ENCODE measurements at regions not wholly inside any gene's neighbourhood (a gene's known extent, or its start where the extent isn't known, plus 50 kb on each side); places are given as distances from the start of the nearest gene placed in this dataset.

- no peak for FAIRE-seq
- no peak for DNase-seq (ENCODE audit: low spot score in 2 of 2)
Measured at GRCh38 chr3:77837456-77838025, 797.6 kb downstream of the ROBO2 start.

DNA sequence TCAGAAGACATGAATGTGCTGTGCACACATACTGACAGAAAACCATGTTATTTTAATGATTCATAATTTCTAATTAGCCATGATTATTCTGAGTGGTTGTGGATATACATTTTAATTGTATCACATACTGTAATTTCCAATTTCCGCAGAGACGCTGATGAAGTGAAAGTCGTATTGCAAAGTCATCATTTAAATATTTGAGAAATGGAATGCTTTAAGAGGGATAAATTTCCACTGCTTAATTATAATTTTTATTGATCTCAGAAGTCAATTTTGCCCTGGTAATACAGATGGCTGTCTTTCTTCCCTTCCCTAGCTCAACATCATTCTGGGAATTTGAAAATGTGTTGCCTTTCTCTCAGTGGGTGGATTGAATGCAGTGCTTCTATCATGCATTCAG, 819.3 kb downstream of the ROBO2 start:
- FAIRE-seq = no peak
- no peak for DNase-seq (ENCODE audit: low spot score in 2 of 2)

DNA sequence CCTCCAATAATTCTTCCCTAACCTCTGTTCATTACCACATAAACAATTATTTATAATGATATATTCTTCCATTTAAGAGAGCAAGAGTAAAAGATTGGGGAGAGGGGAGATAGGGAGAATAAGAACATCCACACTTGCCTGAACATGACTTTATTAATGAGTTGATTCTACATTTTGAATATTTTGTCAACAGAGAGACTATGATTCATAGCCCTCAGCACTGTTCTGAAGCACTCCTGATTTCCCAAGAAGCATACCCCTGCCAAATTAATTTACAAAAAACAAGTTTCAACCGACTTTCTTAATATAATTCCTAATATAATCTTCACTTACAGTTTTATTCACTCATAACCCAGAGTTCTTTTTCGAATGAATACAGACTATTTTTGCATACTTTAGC, 828.8 kb downstream of the ROBO2 start:
- DNase-seq (ENCODE audit: low spot score in 2 of 2) = no peak
- no peak for FAIRE-seq

DNA sequence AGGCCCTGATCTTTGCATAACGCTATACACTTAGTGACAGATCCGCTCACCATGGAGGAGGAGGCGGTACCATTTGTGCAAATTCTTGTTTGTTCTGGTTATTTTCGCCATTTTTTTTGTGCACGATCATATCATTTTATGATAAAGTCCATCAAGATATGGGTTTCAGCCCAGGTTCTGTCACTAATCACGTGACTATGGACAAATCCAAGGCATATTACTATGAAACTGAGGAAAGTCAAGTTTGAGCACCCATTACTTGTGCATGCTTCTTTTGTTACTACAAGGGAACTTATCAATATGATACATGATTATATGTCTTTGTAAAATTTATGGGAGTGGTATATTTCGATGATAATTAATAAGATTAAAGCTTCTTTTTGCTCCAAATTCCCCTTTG, 829.5 kb downstream of the ROBO2 start:
- DNase-seq (ENCODE audit: low spot score in 2 of 2) = no peak
- no peak for FAIRE-seq

DNA sequence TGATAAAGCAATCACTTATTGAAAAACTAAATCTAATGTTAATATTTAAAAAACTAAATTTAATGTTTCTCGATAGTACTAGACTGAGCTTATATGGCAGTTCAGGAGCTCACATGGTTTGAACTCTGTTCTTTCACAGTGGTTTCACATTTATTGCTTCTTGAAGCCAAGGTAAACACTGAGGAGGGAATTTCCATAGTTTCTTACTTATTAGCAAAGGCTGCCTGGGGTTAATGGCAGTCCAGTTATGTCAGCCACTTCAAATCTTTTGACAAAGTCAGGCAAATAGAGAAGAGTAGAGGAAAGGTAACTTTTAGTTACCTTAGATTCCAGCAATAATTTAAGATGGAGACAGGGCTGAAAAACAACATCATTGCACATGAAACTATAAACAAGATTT, 831.5 kb downstream of the ROBO2 start:
- no peak for FAIRE-seq
- DNase-seq (ENCODE audit: low spot score in 2 of 2) = no peak

- FAIRE-seq = no peak
- peak in 1 of 2 donors; percentile 1 for DNase-seq (ENCODE audit: low spot score in 2 of 2)
Measured at GRCh38 chr3:77873598-77873997, 833.7 kb downstream of the ROBO2 start.

DNA sequence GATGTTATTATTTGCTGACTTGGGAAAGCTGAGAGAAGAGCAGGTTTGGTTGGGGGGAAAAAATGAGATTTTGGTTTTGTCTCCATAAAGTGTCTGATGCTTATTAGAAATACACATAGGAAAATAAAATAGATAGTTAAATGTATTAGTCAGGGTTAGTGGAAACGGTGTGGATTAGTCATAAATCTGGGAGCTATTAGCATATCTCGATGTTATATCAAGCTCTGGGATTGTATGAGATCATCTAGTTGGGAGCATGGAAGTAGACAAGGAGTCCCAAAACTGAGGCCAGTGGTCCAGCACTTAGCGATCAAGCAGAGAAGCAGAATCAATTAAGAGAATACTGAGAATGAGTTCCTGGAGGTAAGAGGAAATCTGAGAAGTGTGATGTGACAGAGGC, 845.5 kb downstream of the ROBO2 start:
- DNase-seq (ENCODE audit: low spot score in 2 of 2) = no peak
- FAIRE-seq = no peak

- DNase-seq (ENCODE audit: low spot score in 2 of 2) = no peak
- FAIRE-seq = no peak
Measured at GRCh38 chr3:77887611-77888010, 847.7 kb downstream of the ROBO2 start.

- no peak for FAIRE-seq
- no peak for DNase-seq (ENCODE audit: low spot score in 2 of 2)
Measured at GRCh38 chr3:77889616-77890015, 849.7 kb downstream of the ROBO2 start.

DNA sequence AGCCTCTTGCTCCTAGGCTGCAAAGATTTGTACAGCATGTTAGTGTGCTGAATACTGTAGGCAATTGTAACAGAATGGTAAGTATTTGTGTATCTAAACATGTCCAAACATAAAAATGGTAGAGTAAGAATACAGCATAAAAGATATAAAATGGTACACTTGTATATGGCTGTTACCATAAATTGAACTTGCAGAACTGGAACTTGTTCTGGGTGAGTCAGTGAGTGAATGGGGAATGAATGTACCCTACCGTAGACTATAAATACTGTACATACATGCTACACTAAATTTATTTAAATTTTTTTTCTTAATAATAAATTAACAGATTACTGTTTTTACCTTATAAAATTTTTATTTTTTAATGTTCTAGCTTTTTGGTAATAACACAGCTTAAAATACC, 858.7 kb downstream of the ROBO2 start:
- no peak for DNase-seq (ENCODE audit: low spot score in 2 of 2)
- peak; percentile 76 for FAIRE-seq

GRCh38 chr3:77902675-77903074, 862.8 kb downstream of the ROBO2 start:
- DNase-seq (ENCODE audit: low spot score in 2 of 2) (no peak), FAIRE-seq (no peak)

DNA sequence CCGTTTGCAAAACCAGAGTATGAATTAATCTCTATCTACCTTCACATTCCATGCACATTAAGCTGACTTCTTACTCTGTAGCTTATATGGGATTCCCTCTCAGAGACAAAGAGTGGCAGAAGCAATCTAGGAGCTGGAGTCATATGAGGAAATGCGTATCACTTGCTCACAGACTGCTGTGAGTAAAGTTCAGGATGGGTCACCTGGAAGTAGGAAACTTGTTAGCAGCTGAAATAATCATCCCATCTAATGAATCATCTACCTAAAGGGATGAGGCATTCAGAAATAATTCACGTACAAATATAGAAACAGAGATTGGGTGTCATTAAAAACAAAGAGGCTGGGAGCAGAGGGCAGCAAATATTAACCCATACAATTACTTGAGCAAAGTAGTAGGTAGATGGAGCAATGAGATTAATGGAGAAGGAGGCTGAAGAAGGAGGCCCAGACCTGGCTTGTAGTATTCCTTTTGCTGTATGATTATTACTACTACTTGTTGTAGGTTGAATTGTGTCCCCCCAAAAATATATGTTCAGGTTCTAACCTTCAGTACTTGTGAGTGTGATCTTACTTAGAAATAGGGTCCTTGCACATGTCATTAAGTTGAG, 866.3 kb downstream of the ROBO2 start:
- DNase-seq (ENCODE audit: low spot score in 2 of 2) (no peak), FAIRE-seq (no peak)

- DNase-seq (ENCODE audit: low spot score in 2 of 2) (no peak), FAIRE-seq (no peak)
Measured at GRCh38 chr3:77913524-77914174, 873.8 kb downstream of the ROBO2 start.

DNA sequence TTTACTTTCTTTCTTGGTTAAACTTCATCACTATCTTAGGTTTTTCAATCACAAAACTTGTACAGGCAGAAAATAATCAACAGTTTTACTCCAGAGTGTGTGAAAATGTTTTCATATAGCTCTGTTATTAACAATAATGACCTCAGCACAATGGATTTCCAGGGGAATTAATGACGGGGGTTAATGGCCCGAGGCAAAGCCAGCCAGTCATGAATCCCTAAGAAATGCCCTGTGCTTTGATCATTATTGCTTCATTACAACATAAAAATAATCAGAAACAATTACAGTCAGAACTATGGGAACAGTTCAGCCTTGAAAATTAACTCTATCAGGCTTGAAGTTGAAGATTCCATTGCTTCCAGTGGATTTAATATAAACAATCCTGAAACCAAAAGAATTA, 875.4 kb downstream of the ROBO2 start:
- FAIRE-seq (no peak), DNase-seq (ENCODE audit: low spot score in 2 of 2) (no peak)

- DNase-seq (ENCODE audit: low spot score in 2 of 2) (no peak), FAIRE-seq (no peak)
Measured at GRCh38 chr3:77917225-77917624, 877.3 kb downstream of the ROBO2 start.

GRCh38 chr3:77919244-77919643, 879.3 kb downstream of the ROBO2 start:
- DNase-seq (ENCODE audit: low spot score in 2 of 2) = no peak
- FAIRE-seq = no peak

- DNase-seq (ENCODE audit: low spot score in 2 of 2) (no peak), FAIRE-seq (no peak)
Measured at GRCh38 chr3:77931255-77932009, 891.5 kb downstream of the ROBO2 start.

- DNase-seq (ENCODE audit: low spot score in 2 of 2) = no peak
- FAIRE-seq = no peak
Measured at GRCh38 chr3:77932926-77933325, 893.0 kb downstream of the ROBO2 start.

DNA sequence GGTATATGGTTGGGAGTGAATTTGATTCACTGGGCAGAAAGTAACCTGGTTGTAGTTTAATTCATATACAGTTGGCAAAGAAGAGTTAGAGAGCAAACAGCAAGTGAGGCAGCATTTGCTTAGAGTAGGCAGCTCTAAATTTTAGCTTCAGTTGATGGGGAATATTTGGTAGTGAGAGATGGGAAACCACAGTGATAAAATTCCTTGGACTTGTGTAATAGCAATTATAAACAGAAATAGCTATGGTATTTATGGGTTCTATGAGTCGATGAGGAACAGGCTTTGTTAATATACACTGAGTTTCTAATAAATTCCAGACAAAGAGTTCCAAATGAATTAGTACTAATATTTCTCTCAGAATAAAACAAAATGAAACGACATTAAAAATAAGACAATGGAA, 894.0 kb downstream of the ROBO2 start:
- FAIRE-seq (no peak), DNase-seq (ENCODE audit: low spot score in 2 of 2) (no peak)

- FAIRE-seq = no peak
Measured at GRCh38 chr3:77935418-77935817, 895.5 kb downstream of the ROBO2 start.

GRCh38 chr3:77939726-77940125, 899.8 kb downstream of the ROBO2 start:
- DNase-seq (ENCODE audit: low spot score in 2 of 2) = no peak
- no peak for FAIRE-seq

More at GRCh38 chr3:77935418-77935817, 895.5 kb downstream of the ROBO2 start:
- no peak for DNase-seq (ENCODE audit: low spot score in 2 of 2)

GRCh38 chr3:77943598-77943997, 903.7 kb downstream of the ROBO2 start:
- FAIRE-seq (no peak), DNase-seq (ENCODE audit: low spot score in 2 of 2) (no peak)

Data from frontal cortex (tissue), 3 donors.